Sigmoid colon (tissue), 4 donors: ENCODE measurements at regions not wholly inside any gene's neighbourhood (a gene's known extent, or its start where the extent isn't known, plus 50 kb on each side); places are given as distances from the start of the nearest gene placed in this dataset.

Experiments
- CTCF ChIP-seq, 4 experiments: fragments of 450-650 bp in 3 of 4; fragments of 200-600 bp in 1 of 4; IDR thresholded peaks; one replicate each; pipeline ENCODE4 v1.5.1; 2016 to 2019; ENCODE audit warnings: antibody characterized with exemption in 4 of 4, mild to moderate bottlenecking in 3 of 4, moderate library complexity in 2 of 4
- POLR2AphosphoS5 ChIP-seq, 4 donors: sonication (generic); formaldehyde crosslinking; IDR thresholded peaks; one replicate each; pipeline ENCODE4 v1.6.1; 2017; ENCODE audit warnings: antibody characterized with exemption in 4 of 4

GRCh38 chr12:46693034-46693433 is 132.8 kb downstream of the SLC38A4 start:
- no peak for TF ChIP-seq POLR2AphosphoS5 (IDR thresholded peaks at IDR 0.05)
- no peak for TF ChIP-seq CTCF (IDR thresholded peaks at IDR 0.05)
